Neuronal stem cell (in vitro differentiated cells): ENCODE measurements at regions not wholly inside any gene's neighbourhood (a gene's known extent, or its start where the extent isn't known, plus 50 kb on each side); places are given as distances from the start of the nearest gene placed in this dataset.

Source experiments
- DNase-seq: peaks from one replicate; pipeline ENCODE4 v3.0.0-alpha.2; 2013; ENCODE audit warnings: low spot score
- H2AFZ ChIP-seq: one replicate; pipeline ENCODE4 v1.6.1; 2013; ENCODE audit warnings: mild to moderate bottlenecking, low read length, inconsistent platforms
- H2AK5ac ChIP-seq: 2 replicates; pipeline ENCODE4 v1.6.1; 2013; ENCODE audit warnings: low read depth, mild to moderate bottlenecking, inconsistent platforms, low read length, moderate library complexity, mixed read lengths
- H2BK120ac ChIP-seq: 2 replicates; pipeline ENCODE4 v1.6.1; 2013; ENCODE audit warnings: low read depth, mild to moderate bottlenecking, inconsistent platforms, low read length, moderate library complexity, mixed read lengths
- H2BK12ac ChIP-seq: one replicate; pipeline ENCODE4 v1.6.1; 2013; ENCODE audit warnings: low read length, inconsistent platforms
- H2BK15ac ChIP-seq: 2 replicates; pipeline ENCODE4 v1.6.1; 2013; ENCODE audit warnings: mild to moderate bottlenecking, low read length, inconsistent platforms, mixed read lengths
- H2BK5ac ChIP-seq: one replicate; pipeline ENCODE4 v1.6.1; 2013; ENCODE audit warnings: inconsistent platforms, mild to moderate bottlenecking, low read length, moderate library complexity
- H3K14ac ChIP-seq: one replicate; pipeline ENCODE4 v1.6.1; 2013; ENCODE audit warnings: low read length, inconsistent platforms
- H3K18ac ChIP-seq: 2 replicates; pipeline ENCODE4 v1.6.1; 2013; ENCODE audit warnings: low read length, inconsistent platforms
- H3K23ac ChIP-seq: 2 replicates; pipeline ENCODE4 v1.6.1; 2013; ENCODE audit warnings: low read depth, mild to moderate bottlenecking, mixed read lengths, low read length, inconsistent platforms; ENCODE audit not compliant: poor library complexity
- H3K27ac ChIP-seq: replicated peaks from 3 replicates; pipeline ENCODE4 v1.5.1; 2013; ENCODE audit warnings: low read length, inconsistent platforms
- H3K27me3 ChIP-seq, 3 experiments: 2 replicates each; pipeline ENCODE4 v1.6.1; 2013; ENCODE audit warnings: low read length in 3 of 3, mild to moderate bottlenecking in 2 of 3, inconsistent platforms in 1 of 3, low read depth in 1 of 3, mixed read lengths in 1 of 3, moderate library complexity in 1 of 3; ENCODE audit not compliant: control insufficient read depth in 3 of 3, insufficient read depth in 3 of 3
- H3K36me3 ChIP-seq, 2 donors: replicated peaks in 1 of 2; 2 replicates each; pipeline ENCODE4 v1.6.1; 2013; ENCODE audit warnings: low read length in 2 of 2; ENCODE audit not compliant: control insufficient read depth in 2 of 2, insufficient read depth in 2 of 2
- H3K4ac ChIP-seq: 2 replicates; pipeline ENCODE4 v1.6.1; 2013; ENCODE audit warnings: inconsistent platforms, mild to moderate bottlenecking, low read length, moderate library complexity
- H3K4me1 ChIP-seq, 2 donors: 1 replicate in 1 of 2; 2 replicates in 1 of 2; pipeline ENCODE4 v1.6.1; 2013; ENCODE audit warnings: low read length in 2 of 2, low read depth in 1 of 2; ENCODE audit not compliant: control insufficient read depth in 2 of 2, insufficient read depth in 1 of 2
- H3K4me2 ChIP-seq: one replicate; pipeline ENCODE4 v1.6.1; 2013; ENCODE audit warnings: mild to moderate bottlenecking, low read length, inconsistent platforms; ENCODE audit not compliant: insufficient read depth, poor library complexity, severe bottlenecking
- H3K4me3 ChIP-seq, 2 donors: 2 replicates each; pipeline ENCODE4 v1.5.1; 2013; ENCODE audit warnings: low read length in 2 of 2, mild to moderate bottlenecking in 2 of 2, inconsistent platforms in 1 of 2, moderate library complexity in 1 of 2
- H3K79me1 ChIP-seq: one replicate; pipeline ENCODE4 v1.6.1; 2013; ENCODE audit warnings: low read depth, mild to moderate bottlenecking, inconsistent platforms, low read length, moderate library complexity
- H3K9ac ChIP-seq: one replicate; pipeline ENCODE4 v1.6.1; 2013; ENCODE audit warnings: mild to moderate bottlenecking, low read depth, low read length, inconsistent platforms; ENCODE audit not compliant: poor library complexity
- H3K9me3 ChIP-seq, 2 donors: replicated peaks in 1 of 2; 2 replicates each; pipeline versions ENCODE3 to v1.6.1; 2013; ENCODE audit warnings: low read length in 2 of 2, mild to moderate bottlenecking in 2 of 2, inconsistent platforms in 1 of 2, low read depth in 1 of 2, mixed read lengths in 1 of 2, moderate library complexity in 1 of 2; ENCODE audit not compliant: control insufficient read depth in 2 of 2, insufficient read depth in 1 of 2
- H4K8ac ChIP-seq: one replicate; pipeline ENCODE4 v1.6.1; 2013; ENCODE audit warnings: low read depth, mild to moderate bottlenecking, inconsistent platforms, low read length, moderate library complexity
- H4K91ac ChIP-seq: one replicate; pipeline ENCODE4 v1.6.1; 2013; ENCODE audit warnings: low read length, low read depth, mild to moderate bottlenecking, inconsistent platforms; ENCODE audit not compliant: poor library complexity
- WGBS, 2 donors: extraction: QIAGEN DNeasy Blood & Tissue Kit; methylation state at CpG; one replicate each; pipeline ENCODE4 v1.1.7; 2013; ENCODE audit warnings: missing lambda C conversion rate in 2 of 2, mixed read lengths in 1 of 2; ENCODE audit not compliant: insufficient read length in 2 of 2, insufficient replicate concordance in 1 of 2; ENCODE audit errors: extremely low coverage in 2 of 2; 5-methylcytosine and 5-hydroxymethylcytosine counted together

GRCh38 chr9:71479621-71480020 is 288.7 kb downstream of the CEMIP2 start:
- no peak overlapping the region for H4K8ac ChIP-seq
- H2BK120ac ChIP-seq = no peak overlapping the region
- H3K36me3 ChIP-seq = no peaks in the 10 kb centered on the region
- no peaks in the 10 kb centered on the region for H3K79me1 ChIP-seq
- peaks cover 6 to 11% of the 10 kb centered on the region in 2 donors for H3K4me1 ChIP-seq
- no peak overlapping the region for H2BK15ac ChIP-seq
- H3K4ac ChIP-seq = no peak overlapping the region
- no peak overlapping the region for H3K4me2 ChIP-seq
- H2AK5ac ChIP-seq = no peak overlapping the region
- H3K18ac ChIP-seq = no peak overlapping the region
- no peak overlapping the region for H3K14ac ChIP-seq
- H3K23ac ChIP-seq = no peak overlapping the region
- H2BK12ac ChIP-seq = no peak overlapping the region
- H2BK5ac ChIP-seq = no peak overlapping the region
- H3K4me3 ChIP-seq = no peak overlapping the region
- DNase-seq = no peak
- no peak overlapping the region for H3K9ac ChIP-seq
- peaks cover 0 to 18% of the 10 kb centered on the region in 2 donors for H3K9me3 ChIP-seq
- no peak overlapping the region for H4K91ac ChIP-seq
- no peak overlapping the region for H3K27ac ChIP-seq
- WGBS, 2 donors = no CpG with 5 or more reads among the region's 4 CpGs
- H2AFZ ChIP-seq = no peak overlapping the region
- no peaks in the 10 kb centered on the region for H3K27me3 ChIP-seq

GRCh38 chr9:71472400-71472799 is 295.9 kb downstream of the CEMIP2 start:
- peak overlapping the region; percentile 78 for H2AFZ ChIP-seq
- no peak overlapping the region for H2BK120ac ChIP-seq
- no peak overlapping the region for H2BK12ac ChIP-seq
- WGBS, 2 donors = no CpG with 5 or more reads among the region's 3 CpGs
- no peak overlapping the region for H2BK5ac ChIP-seq
- H2BK15ac ChIP-seq = no peak overlapping the region
- H2AK5ac ChIP-seq = no peak overlapping the region
- H3K79me1 ChIP-seq = no peaks in the 10 kb centered on the region
- H3K36me3 ChIP-seq = no peaks in the 10 kb centered on the region
- no peak overlapping the region for H3K18ac ChIP-seq
- no peak overlapping the region for H3K9ac ChIP-seq
- no peak overlapping the region for H4K8ac ChIP-seq
- no peak overlapping the region for H3K4ac ChIP-seq
- DNase-seq = no peak
- peaks cover 0 to 3% of the 10 kb centered on the region in 2 donors for H3K4me1 ChIP-seq
- no peak overlapping the region for H3K4me2 ChIP-seq
- no peaks in the 10 kb centered on the region for H3K9me3 ChIP-seq
- H3K27me3 ChIP-seq = no peaks in the 10 kb centered on the region
- H3K4me3 ChIP-seq = no peak overlapping the region
- H4K91ac ChIP-seq = no peak overlapping the region
- no peak overlapping the region for H3K27ac ChIP-seq
- no peak overlapping the region for H3K14ac ChIP-seq
- no peak overlapping the region for H3K23ac ChIP-seq

- no peak for DNase-seq
- Histone ChIP-seq H3K36me3 (no peaks in the 10 kb centered on the region), H3K27me3 (no peaks in the 10 kb centered on the region), H3K27ac (no peak overlapping the region), H2BK12ac (no peak overlapping the region), H2BK120ac (no peak overlapping the region), H4K8ac (no peak overlapping the region), H4K91ac (no peak overlapping the region), H3K79me1 (no peaks in the 10 kb centered on the region), H3K4me1 (no peaks in the 10 kb centered on the region), H3K4me2 (no peak overlapping the region), H3K23ac (no peak overlapping the region), H2AFZ (no peak overlapping the region), H3K4ac (no peak overlapping the region), H3K18ac (no peak overlapping the region), H2BK5ac (no peak overlapping the region), H3K9ac (no peak overlapping the region), H3K9me3 (no peaks in the 10 kb centered on the region), H3K14ac (no peak overlapping the region), H3K4me3 (no peak overlapping the region), H2AK5ac (no peak overlapping the region), H2BK15ac (no peak overlapping the region)
- WGBS, 2 donors = no CpG with 5 or more reads among the region's 4 CpGs
These were observed 302.9 kb downstream of the CEMIP2 start for GRCh38 chr9:71465392-71465791.

GRCh38 chr9:71459082-71459481 is 309.2 kb downstream of the CEMIP2 start:
- no peak overlapping the region for H2BK15ac ChIP-seq
- no peak overlapping the region for H2AK5ac ChIP-seq
- H3K18ac ChIP-seq = no peak overlapping the region
- no peak overlapping the region for H3K9ac ChIP-seq
- no peak overlapping the region for H3K4me3 ChIP-seq
- H3K23ac ChIP-seq = no peak overlapping the region
- no peak overlapping the region for H4K91ac ChIP-seq
- no peak overlapping the region for H2BK12ac ChIP-seq
- no peak for DNase-seq
- no peak overlapping the region for H3K14ac ChIP-seq
- H3K4me1 ChIP-seq = peaks cover 0 to 8% of the 10 kb centered on the region in 2 donors
- no peak overlapping the region for H2BK120ac ChIP-seq
- no peaks in the 10 kb centered on the region for H3K27me3 ChIP-seq
- H3K79me1 ChIP-seq = no peaks in the 10 kb centered on the region
- H3K9me3 ChIP-seq = no peaks in the 10 kb centered on the region
- H3K36me3 ChIP-seq = no peaks in the 10 kb centered on the region
- H4K8ac ChIP-seq = no peak overlapping the region
- H2BK5ac ChIP-seq = no peak overlapping the region
- no peak overlapping the region for H3K27ac ChIP-seq
- H3K4me2 ChIP-seq = no peak overlapping the region
- H2AFZ ChIP-seq = no peak overlapping the region
- no peak overlapping the region for H3K4ac ChIP-seq
